ENCODE measurements at regions not wholly inside any gene's neighbourhood (a gene's known extent, or its start where the extent isn't known, plus 50 kb on each side); places are given as distances from the start of the nearest gene placed in this dataset.

- H3K9me3 Mint-ChIP-seq = peaks cover 6% of the 10 kb centered on the region
- H3K36me3 Mint-ChIP-seq = no peaks in the 10 kb centered on the region
- no peak overlapping the region for H3K4me3 Mint-ChIP-seq
- no peak overlapping the region for H3K27ac Mint-ChIP-seq
- peaks cover 9% of the 10 kb centered on the region for H3K27me3 Mint-ChIP-seq
- no peak for DNase-seq
- no peaks in the 10 kb centered on the region for H3K4me1 Mint-ChIP-seq
These were observed 493.7 kb upstream of the HS6ST1 start for GRCh38 chr2:128812183-128812940.

DNA sequence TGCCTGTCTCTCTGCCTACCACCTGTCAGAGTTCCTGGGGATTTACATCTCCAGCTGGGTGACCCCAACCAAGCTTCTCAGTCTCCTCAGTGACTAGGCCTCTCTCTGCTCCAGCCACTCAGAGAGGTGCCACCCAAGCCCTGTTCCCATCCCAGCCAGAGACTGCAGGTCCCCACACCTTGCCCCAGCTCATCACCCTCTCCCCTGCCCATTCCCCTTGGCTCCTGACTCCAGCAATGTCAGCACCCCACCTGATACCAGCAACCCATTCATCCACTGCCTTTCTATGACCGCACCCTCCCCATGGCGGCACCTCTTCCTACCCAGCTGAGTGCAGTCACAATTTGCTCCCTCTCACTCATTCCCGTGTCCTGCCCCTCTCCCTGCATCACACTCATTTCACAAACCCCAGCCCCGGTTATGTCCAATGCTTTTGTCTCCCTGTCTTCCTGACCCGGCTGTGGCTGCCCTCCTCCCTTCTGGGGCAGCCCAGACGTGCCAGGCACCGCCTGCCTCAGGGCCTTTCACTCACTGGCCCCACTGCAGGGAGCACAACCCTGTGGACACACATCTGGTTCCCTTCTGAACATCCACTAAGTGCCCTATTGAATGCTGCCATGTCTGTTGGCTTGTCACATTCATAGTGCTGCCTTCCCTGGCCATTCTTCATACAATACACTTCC, 494.8 kb upstream of the HS6ST1 start:
- H3K4me1 Mint-ChIP-seq = no peaks in the 10 kb centered on the region

GRCh38 chr2:128815248-128815647, 496.6 kb upstream of the HS6ST1 start:
- Mint-ChIP-seq H3K4me3 (no peak overlapping the region), H3K4me1 (no peaks in the 10 kb centered on the region), H3K27me3 (peaks cover 9% of the 10 kb centered on the region), H3K9me3 (no peaks in the 10 kb centered on the region), H3K36me3 (no peaks in the 10 kb centered on the region), H3K27ac (no peak overlapping the region)
- DNase-seq = no peak

More for the DNA sequence above, 494.8 kb upstream of the HS6ST1 start:
- DNase-seq = no peak
- Mint-ChIP-seq H3K4me3 (no peak overlapping the region), H3K27me3 (peaks cover 9% of the 10 kb centered on the region), H3K27ac (no peak overlapping the region), H3K9me3 (peaks cover 2% of the 10 kb centered on the region), H3K36me3 (no peaks in the 10 kb centered on the region)

DNA sequence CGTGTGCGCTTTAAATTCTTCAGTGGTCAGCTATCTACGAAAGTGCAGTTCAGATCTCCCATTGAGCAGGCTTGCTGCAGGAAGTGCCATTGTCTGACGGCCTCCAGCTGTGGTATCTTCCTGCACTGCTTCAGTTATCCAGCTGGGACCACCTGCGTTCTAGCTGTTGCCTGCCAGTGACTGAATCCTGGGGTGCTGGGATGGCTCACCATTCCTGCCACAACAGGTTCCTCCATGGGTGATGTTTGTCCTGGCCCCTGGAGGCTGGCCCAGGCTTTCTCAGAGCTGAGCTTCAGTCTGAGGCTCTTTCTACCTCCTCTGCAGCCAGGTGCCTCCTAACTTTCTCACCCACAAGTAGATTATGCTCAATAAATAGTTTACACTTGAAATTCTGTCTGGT, 498.5 kb upstream of the HS6ST1 start:
- Mint-ChIP-seq H3K36me3 (no peaks in the 10 kb centered on the region), H3K4me1 (no peaks in the 10 kb centered on the region), H3K27ac (no peak overlapping the region), H3K9me3 (no peaks in the 10 kb centered on the region), H3K4me3 (no peak overlapping the region), H3K27me3 (peaks cover 12% of the 10 kb centered on the region)
- no peak for DNase-seq

- peaks cover 12% of the 10 kb centered on the region for H3K27me3 Mint-ChIP-seq
- DNase-seq = no peak
These were observed 499.1 kb upstream of the HS6ST1 start for GRCh38 chr2:128817813-128818212.

DNA sequence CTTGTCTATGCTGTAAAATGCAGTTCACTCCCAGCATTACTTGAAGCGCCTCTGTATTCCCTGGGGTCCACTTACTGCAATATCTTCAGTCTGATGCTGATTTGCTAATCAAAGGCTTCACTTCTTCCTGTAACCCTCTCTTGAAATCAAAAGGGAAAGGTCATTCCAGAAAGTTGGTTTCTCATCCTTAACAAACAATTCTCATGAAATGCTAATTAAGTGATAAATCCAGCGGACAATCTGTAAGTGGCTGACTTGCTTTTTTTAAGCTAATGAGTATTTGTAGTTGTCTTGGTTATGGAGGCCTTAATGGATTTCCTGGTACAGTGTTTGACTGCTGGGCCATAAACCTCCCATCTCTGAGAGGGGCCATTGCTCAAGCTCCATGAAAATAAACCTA, 499.6 kb upstream of the HS6ST1 start:
- peaks cover 12% of the 10 kb centered on the region for H3K27me3 Mint-ChIP-seq
- no peaks in the 10 kb centered on the region for H3K36me3 Mint-ChIP-seq
- no peaks in the 10 kb centered on the region for H3K4me1 Mint-ChIP-seq
- no peak for DNase-seq
- no peaks in the 10 kb centered on the region for H3K9me3 Mint-ChIP-seq
- H3K4me3 Mint-ChIP-seq = no peak overlapping the region
- H3K27ac Mint-ChIP-seq = no peak overlapping the region

More at GRCh38 chr2:128817813-128818212, 499.1 kb upstream of the HS6ST1 start:
- Mint-ChIP-seq H3K36me3 (no peaks in the 10 kb centered on the region), H3K4me1 (no peaks in the 10 kb centered on the region), H3K4me3 (no peak overlapping the region), H3K27ac (no peak overlapping the region), H3K9me3 (no peaks in the 10 kb centered on the region)

GRCh38 chr2:128818704-128819491, 500.2 kb upstream of the HS6ST1 start:
- no peak for DNase-seq
- Mint-ChIP-seq H3K36me3 (no peaks in the 10 kb centered on the region), H3K9me3 (no peaks in the 10 kb centered on the region), H3K27ac (no peak overlapping the region), H3K27me3 (peaks cover 7% of the 10 kb centered on the region), H3K4me3 (no peak overlapping the region), H3K4me1 (no peaks in the 10 kb centered on the region)

GRCh38 chr2:128820452-128820851, 501.8 kb upstream of the HS6ST1 start:
- H3K27ac Mint-ChIP-seq = no peak overlapping the region
- H3K36me3 Mint-ChIP-seq = no peaks in the 10 kb centered on the region
- H3K27me3 Mint-ChIP-seq = peaks cover 7% of the 10 kb centered on the region
- no peak overlapping the region for H3K4me3 Mint-ChIP-seq
- no peaks in the 10 kb centered on the region for H3K9me3 Mint-ChIP-seq
- H3K4me1 Mint-ChIP-seq = no peaks in the 10 kb centered on the region
- no peak for DNase-seq

DNA sequence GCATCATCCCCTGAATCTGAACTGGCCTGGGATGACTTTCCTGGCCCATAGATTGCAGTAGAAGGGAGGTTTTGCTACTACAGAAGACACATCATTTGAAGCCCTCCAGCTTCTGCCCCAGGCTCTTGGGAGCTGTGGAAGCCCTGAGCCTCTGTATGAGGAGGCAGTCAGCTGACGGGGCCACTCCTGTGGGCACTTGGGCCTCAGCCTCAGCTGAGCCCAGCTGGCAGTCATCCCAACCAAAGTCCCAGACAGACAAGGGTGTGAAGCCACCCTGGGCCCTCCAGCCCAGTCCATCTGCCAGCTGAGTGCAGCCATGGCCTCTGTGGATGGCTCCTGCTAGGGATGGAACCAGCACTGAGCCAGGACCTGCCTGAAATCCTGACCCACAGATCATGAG, 502.3 kb upstream of the HS6ST1 start:
- Mint-ChIP-seq H3K4me3 (no peak overlapping the region), H3K9me3 (no peaks in the 10 kb centered on the region), H3K27ac (no peak overlapping the region), H3K4me1 (no peaks in the 10 kb centered on the region), H3K36me3 (no peaks in the 10 kb centered on the region), H3K27me3 (peaks cover 7% of the 10 kb centered on the region)
- DNase-seq = no peak

- no peaks in the 10 kb centered on the region for H3K4me1 Mint-ChIP-seq
- H3K27me3 Mint-ChIP-seq = no peaks in the 10 kb centered on the region
- no peaks in the 10 kb centered on the region for H3K36me3 Mint-ChIP-seq
- H3K4me3 Mint-ChIP-seq = no peak overlapping the region
- no peaks in the 10 kb centered on the region for H3K9me3 Mint-ChIP-seq
- DNase-seq = no peak
- no peak overlapping the region for H3K27ac Mint-ChIP-seq
These were observed 514.4 kb upstream of the HS6ST1 start for GRCh38 chr2:128832946-128833663.

- H3K4me1 Mint-ChIP-seq = no peaks in the 10 kb centered on the region
- no peaks in the 10 kb centered on the region for H3K36me3 Mint-ChIP-seq
- H3K4me3 Mint-ChIP-seq = no peak overlapping the region
- DNase-seq = no peak
- no peaks in the 10 kb centered on the region for H3K9me3 Mint-ChIP-seq
- no peaks in the 10 kb centered on the region for H3K27me3 Mint-ChIP-seq
- no peak overlapping the region for H3K27ac Mint-ChIP-seq
These were observed 515.0 kb upstream of the HS6ST1 start for GRCh38 chr2:128833664-128834027.

GRCh38 chr2:128834207-128834879, 515.7 kb upstream of the HS6ST1 start:
- Mint-ChIP-seq H3K27ac (no peak overlapping the region), H3K36me3 (no peaks in the 10 kb centered on the region), H3K27me3 (no peaks in the 10 kb centered on the region), H3K4me3 (no peak overlapping the region), H3K9me3 (no peaks in the 10 kb centered on the region), H3K4me1 (no peaks in the 10 kb centered on the region)
- DNase-seq = no peak

- H3K36me3 Mint-ChIP-seq = no peaks in the 10 kb centered on the region
- no peaks in the 10 kb centered on the region for H3K4me1 Mint-ChIP-seq
- H3K27me3 Mint-ChIP-seq = no peaks in the 10 kb centered on the region
- no peak for DNase-seq
- no peak overlapping the region for H3K27ac Mint-ChIP-seq
- H3K9me3 Mint-ChIP-seq = no peaks in the 10 kb centered on the region
- H3K4me3 Mint-ChIP-seq = no peak overlapping the region
These were observed 516.2 kb upstream of the HS6ST1 start for GRCh38 chr2:128834880-128835252.

DNA sequence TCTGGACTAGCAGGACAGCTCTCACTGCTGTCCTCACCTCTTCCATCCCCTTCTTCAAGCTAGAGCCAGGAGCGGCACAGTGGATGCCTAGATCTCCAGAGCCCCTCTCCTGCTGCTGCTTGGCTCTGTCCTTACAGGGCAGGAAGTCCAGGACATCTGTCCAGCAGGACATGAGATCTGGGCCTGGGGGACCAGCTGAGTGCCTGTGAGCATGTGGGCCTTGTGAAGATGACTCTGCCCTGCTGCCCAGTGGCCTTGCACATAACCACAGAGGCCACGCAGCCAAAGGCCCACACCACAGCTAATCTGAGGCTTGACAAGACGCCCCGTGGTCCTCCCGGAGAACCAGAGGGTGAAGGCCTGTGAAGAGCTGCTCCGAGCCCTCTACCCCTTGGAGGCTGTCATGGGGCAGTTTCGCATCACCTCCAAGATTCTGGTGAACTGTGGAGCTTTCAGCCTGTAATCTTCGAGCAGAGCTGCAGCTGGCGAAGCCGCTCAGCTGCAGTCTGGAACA, 516.7 kb upstream of the HS6ST1 start:
- Mint-ChIP-seq H3K4me1 (no peaks in the 10 kb centered on the region), H3K27ac (no peak overlapping the region), H3K9me3 (no peaks in the 10 kb centered on the region), H3K27me3 (no peaks in the 10 kb centered on the region), H3K36me3 (no peaks in the 10 kb centered on the region), H3K4me3 (no peak overlapping the region)
- no peak for DNase-seq

Measured in activated naive CD8-positive, alpha-beta T cell treated with anti-CD3 and anti-CD28 coated beads for 36 hours (primary cell).